Activated T-cell treated with anti-CD3 and anti-CD28 coated beads, Interleukin-2, amount 50 U/mL, for 4 hours (primary cell): ENCODE measurements at regions not wholly inside any gene's neighbourhood (a gene's known extent, or its start where the extent isn't known, plus 50 kb on each side); places are given as distances from the start of the nearest gene placed in this dataset.

Source experiments
- ATAC-seq, 2 donors: fragments of 200-7000 bp; cut with Tn5 transposase; one replicate each; pipeline ENCODE4 v1.10.0; 2021
- DNase-seq: peaks from one replicate; pipeline ENCODE4 v3.0.0-alpha.2; 2020
- H3K27me3 Mint-ChIP-seq: one replicate; pipeline ENCODE4 v1.8.0; 2021; ENCODE audit warnings: low read depth, mixed read lengths
- H3K36me3 Mint-ChIP-seq: one replicate; pipeline ENCODE4 v1.8.0; 2022; ENCODE audit warnings: mixed read lengths; ENCODE audit not compliant: insufficient read depth
- H3K4me1 Mint-ChIP-seq: one replicate; pipeline ENCODE4 v1.8.0; 2021; ENCODE audit warnings: low read depth, mixed read lengths
- H3K4me3 Mint-ChIP-seq: one replicate; pipeline ENCODE4 v1.8.0; 2021; ENCODE audit warnings: mild to moderate bottlenecking, moderate library complexity, mixed read lengths
- H3K9me3 Mint-ChIP-seq: one replicate; pipeline ENCODE4 v1.8.0; 2021; ENCODE audit warnings: mixed read lengths

DNA sequence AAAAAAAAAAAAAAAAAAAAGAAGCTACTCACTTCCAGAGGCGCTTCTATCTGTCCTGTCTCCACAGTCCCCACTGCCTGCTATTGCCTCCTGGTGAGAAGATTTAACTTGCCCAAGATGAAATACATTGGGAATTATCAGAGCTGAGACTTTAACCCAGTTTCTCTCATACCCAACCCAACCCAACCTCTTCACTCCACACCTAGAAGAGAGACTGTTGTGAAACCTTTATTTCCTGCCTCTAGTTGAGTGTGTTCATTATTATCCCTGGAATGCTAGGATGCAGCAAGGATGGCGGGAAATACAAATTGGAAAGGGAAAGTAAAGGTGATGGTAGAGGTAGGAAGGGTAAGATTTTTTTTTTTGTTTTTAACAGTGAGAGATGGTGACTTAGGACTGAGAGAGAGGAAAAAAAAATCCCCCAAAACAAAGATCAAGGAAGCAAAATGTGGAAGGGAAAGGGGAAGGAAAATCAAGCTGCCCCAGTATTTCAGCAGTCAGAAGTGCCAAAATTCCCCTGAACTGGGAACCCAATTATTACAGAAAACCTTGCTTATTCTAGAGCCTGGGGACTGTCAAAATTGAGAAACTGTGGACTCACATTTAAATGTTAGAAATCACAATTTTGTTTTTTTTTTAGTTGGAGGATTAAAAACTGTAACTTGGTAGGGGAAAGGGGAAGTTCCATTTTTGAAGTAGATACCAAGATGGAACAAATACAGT lies 253.0 kb downstream of the PTTG2 start:
- DNase-seq, result no peak
- Mint-ChIP-seq H3K4me1 (no peaks in the 10 kb centered on the region), H3K4me3 (no peak overlapping the region), H3K9me3 (no peaks in the 10 kb centered on the region), H3K27me3 (no peaks in the 10 kb centered on the region), H3K36me3 (no peaks in the 10 kb centered on the region)
- no peak for ATAC-seq

DNA sequence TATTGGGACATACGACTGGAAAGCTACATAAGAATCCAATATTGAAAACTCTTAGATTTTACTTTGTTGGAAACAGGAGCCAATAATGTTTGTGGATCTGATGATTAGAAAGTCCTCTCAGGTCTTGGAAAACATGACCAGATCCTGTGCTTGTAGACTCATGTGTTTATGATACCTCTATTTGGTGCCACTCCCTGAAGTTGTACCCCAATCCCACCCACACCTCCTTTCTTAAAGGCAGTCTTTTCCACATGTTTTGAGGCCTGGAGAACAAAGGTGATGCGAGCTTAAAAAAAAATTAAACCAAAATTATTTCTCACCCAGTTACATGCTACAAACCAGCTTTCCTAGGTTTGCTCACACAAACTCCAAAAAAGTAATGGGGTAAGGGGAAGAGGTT lies 262.7 kb downstream of the PTTG2 start:
- no peak for DNase-seq
- no peaks in the 10 kb centered on the region for H3K4me1 Mint-ChIP-seq
- H3K4me3 Mint-ChIP-seq, result no peak overlapping the region
- no peaks in the 10 kb centered on the region for H3K27me3 Mint-ChIP-seq
- peaks cover 4% of the 10 kb centered on the region for H3K9me3 Mint-ChIP-seq
- H3K36me3 Mint-ChIP-seq, result no peaks in the 10 kb centered on the region
- no peak for ATAC-seq

DNA sequence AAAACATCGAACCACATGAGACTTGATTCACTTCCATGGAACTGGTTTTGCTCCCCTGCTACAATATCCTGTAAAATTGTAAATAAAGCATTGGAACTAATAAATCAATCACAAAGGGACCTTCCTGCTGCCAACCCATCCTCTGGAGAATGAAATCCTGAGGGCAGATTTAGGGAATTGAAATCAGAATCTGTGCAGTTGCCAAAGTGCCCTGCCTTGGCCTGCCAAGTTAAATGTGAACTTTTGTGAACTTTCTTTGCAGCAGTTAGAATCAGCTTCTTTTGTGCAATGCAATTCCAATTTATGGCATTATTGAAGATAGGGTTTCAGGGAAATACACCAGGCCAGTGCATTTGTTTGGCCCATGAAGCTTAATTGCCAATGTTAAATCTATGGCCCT lies 263.1 kb downstream of the PTTG2 start:
- no peak for DNase-seq

DNA sequence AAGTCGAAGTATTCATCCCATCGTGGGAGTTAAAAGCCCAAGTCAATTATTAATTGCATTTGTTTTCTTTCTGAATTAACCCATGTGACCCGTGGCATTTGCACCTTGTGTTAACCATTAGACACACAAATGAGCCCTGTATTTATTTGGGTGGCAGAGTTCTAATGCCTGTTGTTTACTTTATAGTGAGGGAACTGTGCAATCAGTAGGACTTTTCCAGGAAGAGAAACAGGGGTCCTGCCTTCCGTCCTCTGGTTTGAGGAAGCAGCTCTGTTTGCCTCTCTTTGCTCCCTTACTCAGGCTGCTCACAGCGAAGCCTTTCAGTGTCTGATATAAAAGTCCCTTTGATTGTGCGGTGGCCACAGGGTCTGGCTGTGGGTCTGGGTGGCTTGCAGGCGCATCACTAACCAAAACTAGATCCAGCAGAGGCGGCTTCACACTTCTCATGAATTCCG lies 263.6 kb downstream of the PTTG2 start:
- Mint-ChIP-seq H3K4me3 (no peak overlapping the region), H3K27me3 (no peaks in the 10 kb centered on the region), H3K36me3 (no peaks in the 10 kb centered on the region), H3K9me3 (peaks cover 4% of the 10 kb centered on the region), H3K4me1 (no peaks in the 10 kb centered on the region)
- DNase-seq (no peak), ATAC-seq (no peak)

More for the DNA sequence above, 263.1 kb downstream of the PTTG2 start:
- Mint-ChIP-seq H3K27me3 (no peaks in the 10 kb centered on the region), H3K9me3 (peaks cover 4% of the 10 kb centered on the region), H3K36me3 (no peaks in the 10 kb centered on the region), H3K4me1 (no peaks in the 10 kb centered on the region), H3K4me3 (no peak overlapping the region)
- no peak for ATAC-seq

DNA sequence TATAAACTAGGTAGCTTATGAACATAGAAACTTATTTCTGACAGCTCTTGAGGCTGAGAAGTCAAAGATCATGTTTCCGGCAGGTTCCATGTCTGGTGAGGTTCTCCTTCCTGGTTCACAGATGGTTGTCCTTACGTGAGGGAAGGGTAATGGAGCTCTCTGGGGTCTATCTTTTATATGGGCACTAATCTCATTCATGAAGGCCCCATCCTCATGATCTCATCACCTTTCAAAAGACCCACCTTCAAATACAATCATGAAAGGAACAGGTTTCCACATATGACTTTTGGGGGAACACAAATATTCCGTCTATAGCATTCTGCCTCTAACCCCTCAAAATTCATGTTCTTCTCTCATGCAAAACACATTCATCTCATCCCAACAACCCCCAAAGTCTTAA lies 264.7 kb downstream of the PTTG2 start:
- Mint-ChIP-seq H3K27me3 (no peaks in the 10 kb centered on the region), H3K36me3 (no peaks in the 10 kb centered on the region), H3K4me1 (no peaks in the 10 kb centered on the region), H3K9me3 (peaks cover 4% of the 10 kb centered on the region), H3K4me3 (no peak overlapping the region)
- no peak for ATAC-seq
- DNase-seq, result no peak

DNA sequence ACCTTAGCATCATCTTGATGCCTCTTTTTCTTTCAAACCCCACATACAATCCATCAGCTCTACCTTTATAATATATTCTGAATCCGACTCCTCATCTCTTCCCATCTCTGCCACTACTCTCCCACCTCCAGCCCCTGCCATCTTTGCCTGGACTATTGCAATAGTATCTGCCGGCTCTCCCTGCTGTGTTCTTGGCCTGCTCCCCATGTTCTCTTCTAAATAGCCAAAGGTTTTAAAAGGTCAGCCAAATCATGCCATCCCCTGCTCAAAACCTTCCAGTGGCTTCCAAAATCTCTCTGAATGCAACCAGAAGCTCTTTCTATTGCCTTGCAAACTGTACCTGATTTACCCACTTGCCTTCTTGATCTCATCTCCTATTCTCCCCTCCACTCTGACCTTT lies 266.0 kb downstream of the PTTG2 start:
- Mint-ChIP-seq H3K4me1 (no peaks in the 10 kb centered on the region), H3K9me3 (peaks cover 4% of the 10 kb centered on the region), H3K27me3 (no peaks in the 10 kb centered on the region), H3K4me3 (no peak overlapping the region), H3K36me3 (no peaks in the 10 kb centered on the region)
- ATAC-seq (no peak), DNase-seq (no peak)

DNA sequence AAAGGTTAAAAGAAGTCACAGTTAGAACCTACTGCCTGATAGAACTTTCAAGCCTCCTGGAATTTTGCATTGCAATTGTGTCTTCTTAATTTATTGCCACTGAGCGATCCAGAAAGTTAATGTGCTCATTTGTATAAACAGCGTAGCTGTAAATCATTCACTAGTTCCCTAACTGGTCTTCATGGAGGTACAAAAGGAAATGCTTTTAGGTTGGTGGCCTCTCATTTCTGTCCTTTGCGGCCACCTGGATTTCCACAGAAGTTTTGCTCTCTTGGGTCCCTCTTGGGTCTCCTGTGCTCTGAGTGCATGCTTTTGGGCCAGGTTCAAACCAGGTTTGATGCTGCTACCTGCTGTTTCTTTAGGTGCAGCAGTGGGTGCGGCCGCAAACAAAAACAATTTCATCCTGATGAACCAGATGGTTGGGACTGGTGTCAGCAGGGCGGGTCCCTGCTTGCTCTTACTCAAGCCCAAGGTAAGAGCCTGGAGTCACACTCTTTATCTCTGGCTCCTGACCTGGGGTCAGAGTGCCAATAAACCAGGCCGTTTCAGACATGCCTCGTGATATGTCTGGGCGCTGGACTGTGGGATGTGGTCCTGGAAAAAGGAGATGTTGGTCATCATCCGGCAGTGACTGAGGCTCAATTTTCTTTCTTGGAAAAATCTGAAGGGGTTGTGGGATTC lies 270.1 kb downstream of the PTTG2 start:
- Mint-ChIP-seq H3K4me1 (no peaks in the 10 kb centered on the region), H3K36me3 (no peaks in the 10 kb centered on the region), H3K4me3 (no peak overlapping the region), H3K27me3 (no peaks in the 10 kb centered on the region), H3K9me3 (no peaks in the 10 kb centered on the region)
- ATAC-seq (no peak), DNase-seq (no peak)

DNA sequence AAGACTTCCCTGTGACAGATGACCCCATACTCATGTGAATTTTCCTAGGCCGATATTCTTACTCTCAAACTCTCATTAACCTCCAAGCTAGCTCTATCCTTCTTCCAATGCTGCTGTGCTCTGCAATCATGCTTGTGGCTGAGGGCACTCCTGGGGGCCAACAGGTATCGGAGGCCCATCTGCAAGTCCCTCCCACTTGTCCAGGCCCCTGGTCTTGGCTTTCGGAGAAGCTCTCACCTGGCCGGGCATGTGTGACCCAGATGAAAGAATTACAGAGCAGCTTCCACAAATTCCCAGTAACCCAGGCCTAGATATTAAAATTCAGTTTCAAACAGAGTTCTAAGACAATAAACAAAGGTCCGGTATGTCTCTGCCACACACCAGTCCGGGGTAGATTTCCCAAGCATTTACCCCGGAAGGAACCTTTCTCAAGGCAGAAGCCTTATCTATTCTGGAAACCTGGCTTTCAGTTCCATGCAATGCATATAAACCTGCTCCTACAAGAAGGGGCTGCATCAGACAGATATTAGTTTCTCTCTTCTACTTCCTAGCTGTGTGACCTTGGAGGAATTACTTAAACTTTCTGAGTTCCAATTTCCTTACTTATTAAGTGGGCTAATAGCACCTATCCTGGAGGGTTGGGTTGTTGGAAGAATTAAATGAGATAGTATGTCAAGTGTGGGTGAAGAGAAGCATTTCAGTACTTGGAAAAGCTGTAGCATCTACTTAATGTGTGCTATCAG lies 270.8 kb downstream of the PTTG2 start:
- Mint-ChIP-seq H3K4me1 (no peaks in the 10 kb centered on the region), H3K9me3 (no peaks in the 10 kb centered on the region), H3K4me3 (no peak overlapping the region), H3K27me3 (no peaks in the 10 kb centered on the region), H3K36me3 (no peaks in the 10 kb centered on the region)
- no peak for ATAC-seq
- DNase-seq, result no peak

DNA sequence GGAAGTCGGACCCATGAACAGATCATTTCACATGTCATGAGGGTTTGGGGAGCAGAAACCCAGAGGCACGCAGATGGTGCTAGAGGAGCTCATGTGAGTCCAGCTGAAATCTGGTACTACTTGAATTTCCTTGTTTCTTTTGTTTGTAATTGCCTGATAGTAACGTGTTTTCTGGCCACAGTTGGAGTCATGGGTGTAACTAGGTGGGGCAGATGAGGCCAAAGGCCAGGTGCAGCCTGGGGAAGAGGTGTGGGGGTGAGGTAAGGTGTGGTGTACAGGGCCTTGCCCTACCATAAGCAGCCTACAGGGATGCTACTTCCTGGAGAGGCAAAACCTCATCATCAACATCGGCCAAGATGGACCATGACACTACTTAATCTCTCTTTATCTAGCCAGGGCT lies 271.4 kb downstream of the PTTG2 start:
- H3K4me1 Mint-ChIP-seq, result no peaks in the 10 kb centered on the region
- no peaks in the 10 kb centered on the region for H3K27me3 Mint-ChIP-seq
- no peak overlapping the region for H3K4me3 Mint-ChIP-seq
- ATAC-seq (no peak), DNase-seq (no peak)
- no peaks in the 10 kb centered on the region for H3K36me3 Mint-ChIP-seq
- no peaks in the 10 kb centered on the region for H3K9me3 Mint-ChIP-seq

DNA sequence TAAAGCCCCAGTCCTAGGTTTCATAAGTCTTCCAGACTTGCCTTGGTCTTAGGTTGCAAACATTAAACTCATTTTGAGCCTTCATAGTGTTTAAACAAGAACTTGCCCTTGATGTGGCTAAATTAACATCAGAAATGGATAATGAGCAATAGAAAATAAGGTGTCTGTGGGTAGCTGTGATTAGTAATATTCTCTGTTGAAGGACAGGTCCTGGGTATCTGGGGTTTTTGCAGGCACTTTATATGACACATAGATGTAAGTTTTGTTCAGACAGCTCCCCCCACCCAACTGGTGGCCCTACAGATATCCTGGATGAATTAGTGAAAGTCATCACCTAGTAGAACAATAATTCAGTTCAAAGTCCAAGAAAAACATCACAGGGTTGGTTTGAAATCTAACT lies 272.5 kb downstream of the PTTG2 start:
- no peaks in the 10 kb centered on the region for H3K4me1 Mint-ChIP-seq
- H3K4me3 Mint-ChIP-seq, result no peak overlapping the region
- no peak for DNase-seq
- peak; percentile 63 to 69 for ATAC-seq
- no peaks in the 10 kb centered on the region for H3K36me3 Mint-ChIP-seq
- no peaks in the 10 kb centered on the region for H3K9me3 Mint-ChIP-seq
- H3K27me3 Mint-ChIP-seq, result no peaks in the 10 kb centered on the region

DNA sequence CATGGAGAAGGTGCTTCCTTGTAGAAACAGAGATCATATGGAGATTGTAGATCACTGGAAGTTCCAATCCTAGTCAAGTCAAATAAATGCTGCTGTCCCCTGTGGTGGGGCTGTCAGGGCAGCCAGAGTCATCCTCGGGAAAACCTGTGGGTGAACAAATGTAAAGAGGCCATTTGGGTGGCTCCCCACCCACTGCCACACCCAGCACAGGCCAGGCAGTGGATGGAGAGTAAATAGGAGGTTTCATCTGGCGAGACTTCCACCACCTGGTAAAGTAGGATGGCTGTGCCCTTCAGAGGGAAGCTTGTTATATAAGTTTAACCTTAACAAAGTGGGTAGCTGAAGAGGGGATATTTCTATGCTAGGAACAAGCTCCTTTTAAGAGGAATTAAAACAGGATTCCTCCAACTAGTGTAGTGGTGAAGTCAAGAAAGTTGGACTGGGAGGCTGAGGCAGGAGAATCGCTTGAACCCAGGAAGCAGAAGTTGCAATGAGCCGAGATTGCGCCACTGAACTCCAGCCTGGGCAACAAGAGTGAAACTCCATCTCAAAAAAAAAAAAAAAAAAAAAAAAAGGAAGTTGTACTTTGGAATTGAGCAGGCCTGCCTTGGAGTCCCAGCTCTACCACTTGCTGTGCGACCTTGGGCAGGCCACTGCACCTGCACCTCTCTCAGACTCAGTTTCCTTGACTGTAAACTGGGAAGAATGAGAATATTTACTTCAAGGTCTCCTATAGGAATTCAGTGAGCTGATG lies 273.7 kb downstream of the PTTG2 start:
- Mint-ChIP-seq H3K4me3 (no peak overlapping the region), H3K27me3 (no peaks in the 10 kb centered on the region), H3K9me3 (no peaks in the 10 kb centered on the region), H3K36me3 (no peaks in the 10 kb centered on the region), H3K4me1 (no peaks in the 10 kb centered on the region)
- ATAC-seq, result no peak
- DNase-seq, result no peak

DNA sequence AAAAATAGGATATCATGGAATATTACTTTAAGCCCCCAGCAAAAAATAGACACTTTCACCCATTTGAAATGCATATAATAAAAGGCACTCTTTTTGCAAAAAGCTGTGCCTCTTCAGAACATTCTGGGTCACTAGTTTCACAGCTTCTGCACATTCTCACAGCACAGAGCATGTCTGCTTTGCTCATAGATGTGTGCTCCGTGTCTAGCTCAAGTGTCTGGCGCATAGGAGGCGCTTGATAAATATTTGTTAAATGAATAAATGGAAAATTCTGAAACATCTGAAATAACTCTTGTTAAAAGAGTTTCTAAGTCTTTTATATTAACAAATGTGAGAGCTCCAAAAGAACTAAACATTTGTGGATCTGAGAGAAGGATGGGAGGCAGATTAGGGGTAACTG lies 275.2 kb downstream of the PTTG2 start:
- Mint-ChIP-seq H3K9me3 (no peaks in the 10 kb centered on the region), H3K4me1 (no peaks in the 10 kb centered on the region), H3K4me3 (no peak overlapping the region), H3K27me3 (no peaks in the 10 kb centered on the region), H3K36me3 (no peaks in the 10 kb centered on the region)
- no peak for DNase-seq
- no peak for ATAC-seq

DNA sequence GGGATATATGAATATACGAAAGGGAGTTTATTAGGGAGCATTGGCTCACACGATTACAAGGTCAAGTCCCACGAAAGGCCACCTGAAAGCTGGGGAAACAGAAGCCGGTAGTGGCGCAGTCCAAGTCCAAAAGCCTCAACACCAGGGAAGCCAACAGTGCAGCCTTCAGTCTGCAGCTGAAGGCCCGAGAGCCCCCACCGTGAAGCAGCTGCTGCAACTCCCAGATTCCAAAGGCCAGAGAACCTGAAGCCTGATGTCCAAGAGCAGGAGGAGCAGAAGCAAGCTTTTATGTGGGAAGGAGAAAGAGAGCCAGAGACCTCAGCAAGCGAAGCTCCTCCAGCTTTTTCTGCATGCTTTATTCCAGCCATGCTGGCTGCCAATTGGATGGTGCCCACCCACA lies 275.8 kb downstream of the PTTG2 start:
- DNase-seq, result no peak
- Mint-ChIP-seq H3K36me3 (no peaks in the 10 kb centered on the region), H3K27me3 (no peaks in the 10 kb centered on the region), H3K4me3 (no peak overlapping the region), H3K4me1 (no peaks in the 10 kb centered on the region), H3K9me3 (no peaks in the 10 kb centered on the region)
- no peak for ATAC-seq

DNA sequence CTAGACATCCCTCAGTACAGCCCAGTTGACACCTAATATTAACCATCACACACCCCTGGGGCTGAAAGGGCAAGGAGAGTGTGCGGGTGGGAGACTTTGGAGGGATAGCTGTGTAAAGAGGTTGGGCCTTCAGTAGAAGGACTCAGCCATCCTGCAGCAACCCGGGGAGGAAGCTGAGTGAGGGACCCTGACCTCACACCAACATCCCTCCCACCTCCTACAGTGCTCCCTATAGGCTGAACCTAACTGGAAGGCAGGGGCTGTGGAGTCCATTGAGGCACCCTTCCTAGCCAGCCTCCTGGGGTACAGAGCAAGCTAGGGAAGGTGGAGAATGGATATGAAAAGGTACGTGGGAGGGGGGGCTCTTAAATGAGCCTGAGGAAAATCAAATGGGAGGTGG lies 276.3 kb downstream of the PTTG2 start:
- no peaks in the 10 kb centered on the region for H3K27me3 Mint-ChIP-seq
- no peaks in the 10 kb centered on the region for H3K9me3 Mint-ChIP-seq
- no peak overlapping the region for H3K4me3 Mint-ChIP-seq
- no peak for DNase-seq
- no peaks in the 10 kb centered on the region for H3K4me1 Mint-ChIP-seq
- no peaks in the 10 kb centered on the region for H3K36me3 Mint-ChIP-seq
- no peak for ATAC-seq
